CD14-positive monocyte (primary cell): ENCODE measurements at regions not wholly inside any gene's neighbourhood (a gene's known extent, or its start where the extent isn't known, plus 50 kb on each side); places are given as distances from the start of the nearest gene placed in this dataset.

Experiments used
- DNase-seq, 3 donors: peaks; one replicate each; pipeline ENCODE4 v3.0.0-alpha.2; 2011 to 2022
- H2AFZ ChIP-seq: 2 replicates; pipeline ENCODE4 v1.6.0; 2012; ENCODE audit warnings: mild to moderate bottlenecking, low read depth, low read length, inconsistent platforms; ENCODE audit not compliant: insufficient read depth, poor library complexity, severe bottlenecking
- H3K27ac ChIP-seq, 2 donors: 1 replicate in 1 of 2; 2 replicates in 1 of 2; pipeline ENCODE4 v1.5.1; 2012 to 2013; ENCODE audit warnings: low read length in 2 of 2, control low read depth in 1 of 2, inconsistent platforms in 1 of 2, low read depth in 1 of 2, mild to moderate bottlenecking in 1 of 2
- H3K27me3 ChIP-seq, 2 donors: one replicate each; pipeline versions ENCODE4 v1.6.0 to v1.6.1; 2011 to 2013; ENCODE audit warnings: low read length in 2 of 2; ENCODE audit not compliant: control insufficient read depth in 2 of 2, insufficient read depth in 2 of 2
- H3K36me3 ChIP-seq, 2 donors: replicated peaks in 1 of 2; 1 replicate in 1 of 2; 2 replicates in 1 of 2; pipeline versions ENCODE4 v1.5.1 to v1.6.1; 2012 to 2013; ENCODE audit warnings: low read length in 2 of 2, control low read depth in 1 of 2, inconsistent platforms in 1 of 2, mild to moderate bottlenecking in 1 of 2; ENCODE audit not compliant: insufficient read depth in 2 of 2, control insufficient read depth in 1 of 2
- H3K4me1 ChIP-seq, 2 donors: 1 replicate in 1 of 2; 2 replicates in 1 of 2; pipeline versions ENCODE4 v1.5.1 to v1.6.1; 2012 to 2013; ENCODE audit warnings: low read length in 2 of 2, control low read depth in 1 of 2, inconsistent platforms in 1 of 2, mild to moderate bottlenecking in 1 of 2, moderate library complexity in 1 of 2; ENCODE audit not compliant: insufficient read depth in 2 of 2, control insufficient read depth in 1 of 2
- H3K4me2 ChIP-seq: replicated peaks from 2 replicates; pipeline ENCODE3; 2012; ENCODE audit warnings: low read length, moderate library complexity, mild to moderate bottlenecking; ENCODE audit not compliant: poor library complexity, severe bottlenecking; ENCODE audit errors: extremely low read depth
- H3K4me3 ChIP-seq, 3 experiments: fragments of 200-600 bp in 1 of 3; sonication (generic) in 1 of 3; replicated peaks in 1 of 3; 1 replicate in 2 of 3; 2 replicates in 1 of 3; pipeline ENCODE4 v1.5.1; 2011 to 2013; ENCODE audit warnings: low read length in 3 of 3, mild to moderate bottlenecking in 3 of 3, control low read depth in 2 of 3, low read depth in 2 of 3, inconsistent platforms in 1 of 3, moderate library complexity in 1 of 3
- H3K79me2 ChIP-seq: 2 replicates; pipeline ENCODE4 v1.6.0; 2012; ENCODE audit warnings: mild to moderate bottlenecking, control low read depth, inconsistent platforms, low read length, moderate library complexity; ENCODE audit not compliant: insufficient read depth
- H3K9ac ChIP-seq: 2 replicates; pipeline ENCODE4 v1.6.0; 2017; ENCODE audit warnings: low read length, mild to moderate bottlenecking; ENCODE audit not compliant: insufficient read depth, poor library complexity, severe bottlenecking
- H3K9me3 ChIP-seq, 2 donors: replicated peaks in 1 of 2; 1 replicate in 1 of 2; 2 replicates in 1 of 2; pipeline versions ENCODE4 v1.5.1 to v1.6.1; 2012 to 2013; ENCODE audit warnings: low read length in 2 of 2, control low read depth in 1 of 2; ENCODE audit not compliant: control insufficient read depth in 1 of 2, insufficient read depth in 1 of 2
- H4K20me1 ChIP-seq: 2 replicates; pipeline ENCODE4 v1.6.0; 2012; ENCODE audit warnings: mild to moderate bottlenecking, low read length, control low read depth, moderate library complexity; ENCODE audit not compliant: insufficient read depth
- H3K27ac Mint-ChIP-seq, 7 donors: one replicate each; pipeline ENCODE4 v1.8.0; 2020; ENCODE audit warnings: mild to moderate bottlenecking in 7 of 7, mixed read lengths in 7 of 7, moderate library complexity in 6 of 7, inconsistent platforms in 2 of 7
- H3K27me3 Mint-ChIP-seq, 3 donors: one replicate each; pipeline ENCODE4 v1.8.0; 2021 to 2022; ENCODE audit warnings: low read depth in 3 of 3, mild to moderate bottlenecking in 3 of 3, mixed read lengths in 3 of 3, moderate library complexity in 3 of 3, inconsistent platforms in 1 of 3
- H3K36me3 Mint-ChIP-seq, 2 donors: one replicate each; pipeline ENCODE4 v1.8.0; 2020; ENCODE audit warnings: mixed read lengths in 2 of 2, inconsistent platforms in 1 of 2, mild to moderate bottlenecking in 1 of 2
- H3K4me1 Mint-ChIP-seq: one replicate; pipeline ENCODE4 v1.8.0; 2020; ENCODE audit warnings: mild to moderate bottlenecking, mixed read lengths
- H3K4me3 Mint-ChIP-seq, 2 donors: one replicate each; pipeline ENCODE4 v1.8.0; 2020; ENCODE audit warnings: mild to moderate bottlenecking in 2 of 2, mixed read lengths in 2 of 2, moderate library complexity in 1 of 2
- H3K9me3 Mint-ChIP-seq, 7 donors: one replicate each; pipeline ENCODE4 v1.8.0; 2020 to 2022; ENCODE audit warnings: mixed read lengths in 7 of 7, mild to moderate bottlenecking in 6 of 7, moderate library complexity in 6 of 7, inconsistent platforms in 2 of 7
- WGBS: methylation state at CpG from one replicate; pipeline ENCODE4 v1.1.5; 2013; ENCODE audit warnings: missing lambda C conversion rate; ENCODE audit not compliant: insufficient coverage; 5-methylcytosine and 5-hydroxymethylcytosine counted together
- intact Hi-C, 2 donors: fragments of 100-400 bp; cut with micrococcal nuclease; formaldehyde crosslinking; loops; one replicate each; pipeline versions ENCODE4 v1.15.0 to v1.15.1; 2023
- TF ChIP-seq, protein P1 (sequence below): fragments of 200-600 bp; IDR thresholded peaks from one replicate; pipeline ENCODE4 v1.8.0; 2022; ENCODE audit warnings: antibody characterized with exemption, mild to moderate bottlenecking

DNA sequence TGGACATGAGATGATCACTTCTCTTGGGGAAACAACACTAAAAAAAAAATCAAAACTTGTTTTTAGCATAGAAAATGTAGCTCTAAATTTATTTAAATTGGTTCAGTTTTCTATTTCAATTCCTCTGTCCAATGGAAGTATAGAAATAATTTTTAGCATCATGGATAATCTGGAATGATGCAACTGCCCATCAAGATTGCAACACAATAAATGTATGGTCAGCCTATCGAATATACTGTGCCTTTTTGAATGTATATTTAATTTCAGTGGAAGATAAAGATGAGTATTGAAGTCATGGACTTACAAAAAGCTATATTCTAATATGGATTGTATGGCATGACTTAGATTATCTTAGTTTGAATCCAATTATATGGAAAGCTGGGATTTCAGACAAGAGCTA, 906.7 kb downstream of the IGSF11 start:
- no peaks in the 10 kb centered on the region for H3K27me3 ChIP-seq
- no peak overlapping the region for H3K27ac ChIP-seq
- intact Hi-C loops = no loop called here
- no peak overlapping the region for H3K27ac Mint-ChIP-seq
- no peaks in the 10 kb centered on the region for H3K36me3 Mint-ChIP-seq
- TF ChIP-seq, protein P1, sequence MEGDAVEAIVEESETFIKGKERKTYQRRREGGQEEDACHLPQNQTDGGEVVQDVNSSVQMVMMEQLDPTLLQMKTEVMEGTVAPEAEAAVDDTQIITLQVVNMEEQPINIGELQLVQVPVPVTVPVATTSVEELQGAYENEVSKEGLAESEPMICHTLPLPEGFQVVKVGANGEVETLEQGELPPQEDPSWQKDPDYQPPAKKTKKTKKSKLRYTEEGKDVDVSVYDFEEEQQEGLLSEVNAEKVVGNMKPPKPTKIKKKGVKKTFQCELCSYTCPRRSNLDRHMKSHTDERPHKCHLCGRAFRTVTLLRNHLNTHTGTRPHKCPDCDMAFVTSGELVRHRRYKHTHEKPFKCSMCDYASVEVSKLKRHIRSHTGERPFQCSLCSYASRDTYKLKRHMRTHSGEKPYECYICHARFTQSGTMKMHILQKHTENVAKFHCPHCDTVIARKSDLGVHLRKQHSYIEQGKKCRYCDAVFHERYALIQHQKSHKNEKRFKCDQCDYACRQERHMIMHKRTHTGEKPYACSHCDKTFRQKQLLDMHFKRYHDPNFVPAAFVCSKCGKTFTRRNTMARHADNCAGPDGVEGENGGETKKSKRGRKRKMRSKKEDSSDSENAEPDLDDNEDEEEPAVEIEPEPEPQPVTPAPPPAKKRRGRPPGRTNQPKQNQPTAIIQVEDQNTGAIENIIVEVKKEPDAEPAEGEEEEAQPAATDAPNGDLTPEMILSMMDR = no peak
- H4K20me1 ChIP-seq = no peaks in the 10 kb centered on the region
- no peak for DNase-seq
- no peaks in the 10 kb centered on the region for H3K79me2 ChIP-seq
- H3K4me3 ChIP-seq = no peak overlapping the region
- H3K27me3 Mint-ChIP-seq = peaks cover 0 to 4% (median 0%) of the 10 kb centered on the region in 3 donors
- H3K4me1 Mint-ChIP-seq = no peaks in the 10 kb centered on the region
- no peak overlapping the region for H3K9ac ChIP-seq
- H2AFZ ChIP-seq = no peak overlapping the region
- peaks cover 0 to 2% (median under 1%) of the 10 kb centered on the region in 7 donors for H3K9me3 Mint-ChIP-seq
- H3K4me3 Mint-ChIP-seq = no peak overlapping the region
- H3K4me2 ChIP-seq = no peak overlapping the region
- H3K4me1 ChIP-seq = no peaks in the 10 kb centered on the region
- no peaks in the 10 kb centered on the region for H3K9me3 ChIP-seq
- no CpG with 5 or more reads among the region's 1 CpG for WGBS
- no peaks in the 10 kb centered on the region for H3K36me3 ChIP-seq

DNA sequence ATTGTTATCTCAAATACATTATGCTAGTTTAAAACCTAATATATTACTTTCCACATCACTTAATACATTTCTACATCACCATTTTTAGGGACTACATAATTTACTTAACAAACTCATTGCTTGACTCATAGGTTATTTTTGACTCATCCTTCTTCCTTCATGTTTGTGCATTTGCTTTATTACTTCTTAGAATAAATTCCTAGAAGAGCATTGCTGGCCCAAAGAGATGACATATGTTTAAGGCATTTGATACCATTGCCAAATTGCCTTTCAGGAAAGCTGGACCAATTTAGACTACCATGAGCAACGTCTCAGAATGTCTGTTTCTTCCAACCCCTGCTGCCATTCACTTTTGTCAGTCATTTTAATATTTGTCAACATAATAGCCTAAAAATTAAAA, 905.8 kb downstream of the IGSF11 start:
- no peak overlapping the region for H2AFZ ChIP-seq
- H3K4me3 ChIP-seq = no peak overlapping the region
- no peak overlapping the region for H3K4me2 ChIP-seq
- Mint-ChIP-seq H3K4me3 (no peak overlapping the region), H3K27ac (no peak overlapping the region), H3K9me3 (peaks cover 0 to 5% (median 2%) of the 10 kb centered on the region in 7 donors), H3K36me3 (no peaks in the 10 kb centered on the region), H3K4me1 (no peaks in the 10 kb centered on the region), H3K27me3 (peaks cover 0 to 4% (median 0%) of the 10 kb centered on the region in 3 donors)
- no peaks in the 10 kb centered on the region for H3K9me3 ChIP-seq
- no peak overlapping the region for H3K27ac ChIP-seq
- H3K4me1 ChIP-seq = no peaks in the 10 kb centered on the region
- no CpG with 5 or more reads among the region's 1 CpG for WGBS
- H3K79me2 ChIP-seq = no peaks in the 10 kb centered on the region
- no peaks in the 10 kb centered on the region for H3K27me3 ChIP-seq
- H3K9ac ChIP-seq = no peak overlapping the region
- H3K36me3 ChIP-seq = no peaks in the 10 kb centered on the region
- TF ChIP-seq, protein P1 = no peak
- no peak for DNase-seq
- no peaks in the 10 kb centered on the region for H4K20me1 ChIP-seq
- intact Hi-C loops = no loop called here
